HFFc6 (cell line): ENCODE measurements at regions not wholly inside any gene's neighbourhood (a gene's known extent, or its start where the extent isn't known, plus 50 kb on each side); places are given as distances from the start of the nearest gene placed in this dataset.

ENCODE experiments used
- DNase-seq: peaks from one replicate; pipeline ENCODE4 v3.0.0-alpha.2; 2018
- H3K27ac Mint-ChIP-seq: 2 replicates; pipeline ENCODE4 v1.8.0; 2020; ENCODE audit warnings: mild to moderate bottlenecking, mixed read lengths
- H3K27me3 Mint-ChIP-seq: 2 replicates; pipeline ENCODE4 v1.8.0; 2021; ENCODE audit warnings: mild to moderate bottlenecking, moderate library complexity, mixed read lengths; ENCODE audit not compliant: insufficient read depth
- H3K36me3 Mint-ChIP-seq: 2 replicates; pipeline ENCODE4 v1.8.0; 2021; ENCODE audit warnings: low read depth, mixed read lengths
- H3K4me1 Mint-ChIP-seq: 2 replicates; pipeline ENCODE4 v1.8.0; 2020; ENCODE audit warnings: low read depth, mixed read lengths
- H3K4me3 Mint-ChIP-seq: 2 replicates; pipeline ENCODE4 v1.8.0; 2020; ENCODE audit warnings: mild to moderate bottlenecking, moderate library complexity, mixed read lengths
- H3K9me3 Mint-ChIP-seq: 2 replicates; pipeline ENCODE4 v1.8.0; 2020; ENCODE audit warnings: mild to moderate bottlenecking, mixed read lengths
- TF ChIP-seq, protein P1 (sequence below): fragments of 200-600 bp; sonication (generic); IDR thresholded peaks from 2 replicates; pipeline ENCODE4 v1.5.0; 2021; ENCODE audit warnings: antibody characterized with exemption, mild to moderate bottlenecking

DNA sequence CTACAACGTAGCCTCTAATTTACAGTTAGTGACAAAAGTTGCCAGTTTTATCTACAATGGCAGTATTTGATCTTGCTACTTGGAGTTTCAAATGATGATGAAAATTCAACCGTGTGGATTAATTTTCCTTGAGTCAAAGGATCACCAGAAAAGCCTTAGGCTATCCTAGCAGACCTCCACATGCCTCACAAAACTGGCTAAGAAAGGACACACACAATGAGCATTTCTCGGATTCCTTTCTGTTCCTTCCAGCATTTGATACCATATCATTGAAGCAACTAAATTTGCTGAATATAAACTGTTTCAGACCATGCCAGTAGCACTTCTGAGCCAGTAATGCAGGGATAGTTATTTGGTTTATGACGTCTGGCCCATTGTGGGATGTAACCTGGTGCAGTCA is 587.4 kb upstream of the MDFIC2 start:
- TF ChIP-seq, protein P1, sequence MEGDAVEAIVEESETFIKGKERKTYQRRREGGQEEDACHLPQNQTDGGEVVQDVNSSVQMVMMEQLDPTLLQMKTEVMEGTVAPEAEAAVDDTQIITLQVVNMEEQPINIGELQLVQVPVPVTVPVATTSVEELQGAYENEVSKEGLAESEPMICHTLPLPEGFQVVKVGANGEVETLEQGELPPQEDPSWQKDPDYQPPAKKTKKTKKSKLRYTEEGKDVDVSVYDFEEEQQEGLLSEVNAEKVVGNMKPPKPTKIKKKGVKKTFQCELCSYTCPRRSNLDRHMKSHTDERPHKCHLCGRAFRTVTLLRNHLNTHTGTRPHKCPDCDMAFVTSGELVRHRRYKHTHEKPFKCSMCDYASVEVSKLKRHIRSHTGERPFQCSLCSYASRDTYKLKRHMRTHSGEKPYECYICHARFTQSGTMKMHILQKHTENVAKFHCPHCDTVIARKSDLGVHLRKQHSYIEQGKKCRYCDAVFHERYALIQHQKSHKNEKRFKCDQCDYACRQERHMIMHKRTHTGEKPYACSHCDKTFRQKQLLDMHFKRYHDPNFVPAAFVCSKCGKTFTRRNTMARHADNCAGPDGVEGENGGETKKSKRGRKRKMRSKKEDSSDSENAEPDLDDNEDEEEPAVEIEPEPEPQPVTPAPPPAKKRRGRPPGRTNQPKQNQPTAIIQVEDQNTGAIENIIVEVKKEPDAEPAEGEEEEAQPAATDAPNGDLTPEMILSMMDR, result no peak
- H3K36me3 Mint-ChIP-seq, result no peaks in the 10 kb centered on the region; the same call in 1 of the 2 replicates
- peaks cover 4% of the 10 kb centered on the region; the same call in 1 of the 2 replicates for H3K27me3 Mint-ChIP-seq
- no peak overlapping the region for H3K27ac Mint-ChIP-seq
- no peaks in the 10 kb centered on the region for H3K4me1 Mint-ChIP-seq
- H3K9me3 Mint-ChIP-seq, result no peaks in the 10 kb centered on the region; the same call in 1 of the 2 replicates
- no peak for DNase-seq
- no peak overlapping the region for H3K4me3 Mint-ChIP-seq

DNA sequence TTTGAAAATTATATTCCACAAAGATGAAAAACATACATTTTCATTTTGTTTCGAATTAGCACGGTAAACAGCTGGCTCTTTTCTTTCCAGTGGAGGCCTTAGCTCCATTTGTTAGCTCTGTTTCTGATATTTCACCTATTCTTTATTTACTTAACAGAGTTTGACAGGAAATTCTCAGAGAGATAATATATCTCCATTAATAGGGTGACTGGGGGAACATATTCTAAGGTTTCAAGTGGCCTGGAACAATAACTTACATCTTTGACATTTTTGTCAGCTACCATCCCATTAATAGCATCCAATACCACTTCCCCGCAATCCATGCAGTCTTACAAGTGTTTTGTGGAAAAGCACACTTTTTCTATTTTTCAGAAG is 577.6 kb upstream of the MDFIC2 start:
- H3K4me1 Mint-ChIP-seq, result no peaks in the 10 kb centered on the region
- no peaks in the 10 kb centered on the region for H3K27me3 Mint-ChIP-seq
- no peak overlapping the region for H3K27ac Mint-ChIP-seq
- TF ChIP-seq, protein P1, result no peak
- DNase-seq, result no peak
- H3K36me3 Mint-ChIP-seq, result no peaks in the 10 kb centered on the region
- no peaks in the 10 kb centered on the region; the same call in 1 of the 2 replicates for H3K9me3 Mint-ChIP-seq
- H3K4me3 Mint-ChIP-seq, result no peak overlapping the region

DNA sequence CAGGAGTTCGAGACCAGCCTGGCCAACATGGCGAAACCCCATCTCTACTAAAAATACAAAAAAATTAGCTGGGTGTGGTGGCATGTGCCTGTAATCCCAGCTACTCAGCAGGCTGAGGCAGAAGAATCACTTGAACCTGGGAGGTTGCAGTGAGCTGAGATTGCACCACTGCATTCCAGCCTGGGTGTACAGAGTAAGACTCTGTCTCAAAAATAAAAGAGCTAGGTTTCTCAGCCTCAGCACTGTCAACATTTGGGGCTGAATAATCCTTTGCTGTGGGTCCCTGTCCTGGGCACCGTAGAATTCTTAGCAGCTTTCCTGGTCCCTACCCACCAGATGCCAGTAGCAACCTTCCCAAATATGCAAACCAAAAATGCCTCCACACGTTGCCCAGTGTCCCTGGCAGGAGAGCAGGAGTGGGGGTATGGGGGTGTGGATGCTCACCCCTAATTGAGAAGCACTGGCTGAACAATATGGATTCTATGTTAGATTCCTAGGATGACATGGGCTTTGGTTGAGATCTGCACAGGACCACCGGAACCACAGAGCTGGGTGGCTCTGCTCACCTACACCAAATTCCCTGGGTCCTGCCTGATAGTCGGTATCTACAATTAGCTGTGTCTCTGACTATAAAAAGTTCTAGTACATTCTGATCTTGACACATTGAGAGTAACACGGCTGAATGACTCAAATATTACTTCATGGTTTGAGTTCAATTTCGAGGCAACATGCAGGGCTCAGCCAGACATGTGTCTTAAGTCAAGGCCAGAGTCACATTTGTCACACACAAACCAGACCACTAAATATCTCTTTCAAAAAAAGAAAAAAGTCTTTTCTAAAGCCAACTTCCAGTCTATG is 577.0 kb upstream of the MDFIC2 start:
- Mint-ChIP-seq H3K27ac (no peak overlapping the region), H3K36me3 (no peaks in the 10 kb centered on the region), H3K4me1 (no peaks in the 10 kb centered on the region), H3K4me3 (no peak overlapping the region), H3K27me3 (no peaks in the 10 kb centered on the region), H3K9me3 (no peaks in the 10 kb centered on the region)
- TF ChIP-seq, protein P1, result no peak
- no peak for DNase-seq

DNA sequence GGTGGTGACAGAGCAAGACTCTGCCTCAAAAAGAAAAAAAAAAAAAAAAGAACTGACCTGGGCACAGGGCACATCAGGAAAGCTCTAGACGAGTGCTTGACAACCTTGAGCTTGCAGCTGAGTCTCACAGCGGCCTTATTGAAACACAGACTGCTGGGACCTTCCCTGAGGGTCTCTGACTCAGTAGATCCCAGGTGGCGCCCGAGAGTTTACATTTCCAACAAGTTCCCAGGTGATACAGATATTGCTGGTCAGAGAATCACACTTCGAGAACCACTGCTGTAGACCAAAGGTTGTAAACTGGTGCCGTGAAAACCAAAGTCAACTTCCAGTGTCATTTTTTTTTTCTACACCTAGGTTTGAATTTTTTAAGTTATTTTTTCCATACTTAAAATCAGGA is 573.2 kb upstream of the MDFIC2 start:
- peaks cover 5% of the 10 kb centered on the region; the same call in 1 of the 2 replicates for H3K27me3 Mint-ChIP-seq
- H3K27ac Mint-ChIP-seq, result no peak overlapping the region
- no peaks in the 10 kb centered on the region for H3K36me3 Mint-ChIP-seq
- no peak overlapping the region for H3K4me3 Mint-ChIP-seq
- TF ChIP-seq, protein P1, result no peak
- no peak for DNase-seq
- H3K9me3 Mint-ChIP-seq, result no peaks in the 10 kb centered on the region
- no peaks in the 10 kb centered on the region for H3K4me1 Mint-ChIP-seq

DNA sequence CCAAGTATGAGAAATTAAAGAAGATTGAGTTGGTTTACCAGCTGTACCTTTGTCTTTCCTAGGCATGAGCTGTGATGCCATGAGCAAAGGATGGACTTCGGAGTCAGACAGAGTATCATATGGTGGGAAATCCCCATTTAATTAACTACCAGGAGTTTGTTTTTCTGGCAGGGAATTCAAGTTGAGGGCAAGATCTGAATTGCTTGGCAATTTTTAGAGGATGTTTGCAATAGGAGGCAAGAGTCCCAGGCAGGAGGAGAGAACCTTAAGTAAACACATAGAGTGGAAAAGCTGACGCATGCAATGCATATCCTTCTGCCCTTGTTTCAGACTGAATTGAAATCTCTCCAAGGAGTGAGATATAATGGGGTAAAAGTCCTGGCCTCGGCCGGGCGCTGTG is 569.7 kb upstream of the MDFIC2 start:
- H3K4me1 Mint-ChIP-seq, result no peaks in the 10 kb centered on the region
- no peak overlapping the region for H3K4me3 Mint-ChIP-seq
- H3K36me3 Mint-ChIP-seq, result no peaks in the 10 kb centered on the region
- peaks cover 5% of the 10 kb centered on the region; the same call in 1 of the 2 replicates for H3K27me3 Mint-ChIP-seq
- no peak overlapping the region for H3K27ac Mint-ChIP-seq
- no peaks in the 10 kb centered on the region for H3K9me3 Mint-ChIP-seq
- TF ChIP-seq, protein P1, result no peak
- DNase-seq, result no peak
